PFSK-1 (cell line): ENCODE measurements at regions not wholly inside any gene's neighbourhood (a gene's known extent, or its start where the extent isn't known, plus 50 kb on each side); places are given as distances from the start of the nearest gene placed in this dataset.

Experiments
- FOXP2 ChIP-seq: optimal IDR thresholded peaks from 2 replicates; pipeline ENCODE3; 2011; ENCODE audit warnings: borderline replicate concordance, control low read depth, inconsistent platforms; ENCODE audit not compliant: insufficient read depth; ENCODE audit errors: extremely low read length, extremely low read depth
- POLR2AphosphoS5 ChIP-seq: IDR thresholded peaks from 2 replicates; pipeline ENCODE4 v1.6.1; 2012; ENCODE audit warnings: low read depth, mild to moderate bottlenecking, control low read depth, low read length, moderate library complexity
- REST ChIP-seq, 2 experiments: IDR thresholded peaks; 2 replicates each; pipeline versions ENCODE4 v1.6.1 to v1.8.0; 2011 to 2012; ENCODE audit warnings: low read depth in 2 of 2, low read length in 2 of 2, control low read depth in 1 of 2, inconsistent platforms in 1 of 2, mild to moderate bottlenecking in 1 of 2, moderate library complexity in 1 of 2; ENCODE audit not compliant: insufficient read depth in 1 of 2
- SIN3A ChIP-seq: IDR thresholded peaks from 2 replicates; pipeline ENCODE4 v1.6.1; 2012; ENCODE audit warnings: mild to moderate bottlenecking, low read length, moderate library complexity, borderline replicate concordance; ENCODE audit not compliant: insufficient read depth
- TAF1 ChIP-seq: IDR thresholded peaks from 2 replicates; pipeline ENCODE4 v1.6.1; 2012; ENCODE audit warnings: low read length, control low read depth, borderline replicate concordance; ENCODE audit not compliant: insufficient read depth

- TF ChIP-seq POLR2AphosphoS5 = peak; percentile 47; the same call in 1 of the 2 replicates
- TF ChIP-seq FOXP2 = peak; percentile 13
- TF ChIP-seq REST (IDR thresholded peaks at IDR 0.05; ENCODE audit: insufficient read depth in 1 of 2, low read depth in 2 of 2, low read length in 2 of 2) = 0 out of 4 replicates have a peak, but pooled peaks of 1 of the 2 experiments have one; percentile 42
- no peak for TF ChIP-seq SIN3A
These were observed 215.6 kb upstream of the MAF start for GRCh38 chr16:79816081-79816497.

GRCh38 chr16:79815049-79815448 lies 214.5 kb upstream of the MAF start:
- no peak for TF ChIP-seq TAF1
- TF ChIP-seq REST (IDR thresholded peaks at IDR 0.05; ENCODE audit: insufficient read depth in 1 of 2, low read depth in 2 of 2, low read length in 2 of 2) = no peak
- no peak for TF ChIP-seq FOXP2

GRCh38 chr16:79814124-79814523 lies 213.6 kb upstream of the MAF start:
- TF ChIP-seq FOXP2 (no peak), REST (IDR thresholded peaks at IDR 0.05; ENCODE audit: insufficient read depth in 1 of 2, low read depth in 2 of 2, low read length in 2 of 2) (no peak), TAF1 (no peak), POLR2AphosphoS5 (no peak), SIN3A (no peak)

DNA sequence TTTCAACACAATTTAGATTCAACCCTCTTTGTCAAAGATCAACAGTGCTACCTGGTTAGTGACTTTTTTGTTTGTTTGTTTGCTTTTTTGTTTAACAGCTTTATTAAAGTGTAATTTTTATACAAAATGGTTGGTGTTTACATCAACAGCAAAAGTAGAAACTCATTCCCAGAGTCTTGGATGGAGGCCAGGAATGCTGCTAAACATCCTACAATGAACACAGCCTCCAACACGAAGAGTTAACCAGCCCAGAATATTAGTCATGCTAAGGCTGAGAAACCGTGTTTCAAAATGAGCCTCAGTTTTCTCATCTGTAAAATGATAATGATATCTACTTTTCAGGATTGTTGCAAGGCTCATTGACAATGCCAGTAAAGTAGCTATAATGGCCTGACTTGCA lies 211.0 kb upstream of the MAF start:
- TF ChIP-seq FOXP2 (no peak), SIN3A (no peak), REST (IDR thresholded peaks at IDR 0.05; ENCODE audit: insufficient read depth in 1 of 2, low read depth in 2 of 2, low read length in 2 of 2) (no peak), TAF1 (no peak), POLR2AphosphoS5 (no peak)

- no peak for TF ChIP-seq POLR2AphosphoS5
- no peak for TF ChIP-seq FOXP2
- no peak for TF ChIP-seq TAF1
- no peak for TF ChIP-seq SIN3A
- no peak for TF ChIP-seq REST (IDR thresholded peaks at IDR 0.05; ENCODE audit: insufficient read depth in 1 of 2, low read depth in 2 of 2, low read length in 2 of 2)
These were observed 210.1 kb upstream of the MAF start for GRCh38 chr16:79810449-79811189.
